OCI-LY3 (cell line): ENCODE measurements at regions not wholly inside any gene's neighbourhood (a gene's known extent, or its start where the extent isn't known, plus 50 kb on each side); places are given as distances from the start of the nearest gene placed in this dataset.
"Not testable (repeated sequence)": the region's sequence is repeated elsewhere in the genome, so short reads cannot be mapped to it uniquely, and the experiment has no call there.

ENCODE experiments used
- H2AFZ ChIP-seq: fragments of 200-600, 300-600 bp; shearing (Covaris generic); 2 replicates; pipeline ENCODE4 v1.6.0; 2014; ENCODE audit warnings: antibody characterized with exemption, low read depth, low read length
- H3K27ac ChIP-seq: fragments of 200-600, 300-600 bp; sonication (generic); 2 replicates; pipeline ENCODE4 v1.5.1; 2014; ENCODE audit warnings: mild to moderate bottlenecking, low read length, moderate library complexity, mixed read lengths
- H3K27me3 ChIP-seq: fragments of 200-600, 300-600 bp; sonication (generic); 2 replicates; pipeline ENCODE4 v1.6.1; 2014; ENCODE audit warnings: low read depth, low read length, mixed read lengths
- H3K36me3 ChIP-seq: fragments of 200-600, 300-600 bp; sonication (generic); replicated peaks from 2 replicates; pipeline ENCODE3; 2014; ENCODE audit warnings: low read depth, low read length, mixed read lengths
- H3K4me1 ChIP-seq: fragments of 300-600, 200-600 bp; sonication (generic); 2 replicates; pipeline ENCODE4 v1.6.1; 2014; ENCODE audit warnings: low read length, mixed read lengths
- H3K4me2 ChIP-seq: fragments of 200-600, 300-600 bp; sonication (generic); 2 replicates; pipeline ENCODE4 v1.6.1; 2014; ENCODE audit warnings: low read length, mixed read lengths
- H3K4me3 ChIP-seq: fragments of 300-600, 200-600 bp; sonication (generic); 2 replicates; pipeline ENCODE4 v1.5.1; 2014; ENCODE audit warnings: antibody characterized with exemption, mild to moderate bottlenecking, low read length, moderate library complexity
- H3K79me2 ChIP-seq: fragments of 300-600, 200-600 bp; shearing (Covaris generic); 2 replicates; pipeline ENCODE4 v1.6.1; 2014; ENCODE audit warnings: mild to moderate bottlenecking, low read length, mixed read lengths
- H3K9ac ChIP-seq: fragments of 300-600, 200-600 bp; shearing (Covaris generic); 2 replicates; pipeline ENCODE4 v1.6.0; 2014; ENCODE audit warnings: mild to moderate bottlenecking, low read length, moderate library complexity
- H3K9me3 ChIP-seq: fragments of 200-600, 300-600 bp; shearing (Covaris generic); 2 replicates; pipeline ENCODE4 v1.6.1; 2014; ENCODE audit warnings: low read length, mixed read lengths; ENCODE audit not compliant: insufficient read depth
- H4K20me1 ChIP-seq: fragments of 200-600, 300-600 bp; sonication (generic); 2 replicates; pipeline ENCODE4 v1.6.1; 2016; ENCODE audit warnings: low read length, mixed read lengths; ENCODE audit not compliant: insufficient read depth
- CTCF ChIP-seq: fragments of 200-600, 300-600 bp; sonication (generic); IDR thresholded peaks from 2 replicates; pipeline ENCODE4 v1.5.1; 2014; ENCODE audit warnings: antibody characterized with exemption, low read length, low read depth
- EZH2phosphoT487 ChIP-seq: fragments of 200-600 bp; shearing (Covaris generic); IDR thresholded peaks from 2 replicates; pipeline ENCODE4 v1.6.1; 2018; ENCODE audit warnings: antibody characterized with exemption, mixed run types, low read depth

- Histone ChIP-seq H4K20me1 (no peaks in the 10 kb centered on the region), H3K36me3 (no peaks in the 10 kb centered on the region), H3K9me3 (no peaks in the 10 kb centered on the region), H3K9ac (no peak overlapping the region), H3K27ac (no peak overlapping the region), H2AFZ (no peak overlapping the region), H3K4me1 (no peaks in the 10 kb centered on the region), H3K27me3 (no peaks in the 10 kb centered on the region), H3K4me3 (no peak overlapping the region), H3K4me2 (no peak overlapping the region), H3K79me2 (no peaks in the 10 kb centered on the region)
- TF ChIP-seq EZH2phosphoT487 = no peak
- TF ChIP-seq CTCF = no peak
Observed at GRCh38 chr3:20975188-20975651, 775.8 kb downstream of the ZNF385D start.

GRCh38 chr3:20974396-20974795, 776.6 kb downstream of the ZNF385D start:
- H3K9ac ChIP-seq = no peak overlapping the region
- H3K27me3 ChIP-seq = no peaks in the 10 kb centered on the region
- H2AFZ ChIP-seq = no peak overlapping the region
- no peak overlapping the region for H3K4me3 ChIP-seq
- TF ChIP-seq CTCF (no peak), EZH2phosphoT487 (no peak)
- H3K4me1 ChIP-seq = no peaks in the 10 kb centered on the region
- no peak overlapping the region for H3K27ac ChIP-seq
- no peaks in the 10 kb centered on the region for H3K79me2 ChIP-seq
- no peaks in the 10 kb centered on the region for H3K36me3 ChIP-seq
- H3K9me3 ChIP-seq = no peaks in the 10 kb centered on the region
- no peak overlapping the region for H3K4me2 ChIP-seq
- no peaks in the 10 kb centered on the region for H4K20me1 ChIP-seq

- not testable (repeated sequence) for H3K27me3 ChIP-seq, H3K4me2 ChIP-seq, H4K20me1 ChIP-seq, H3K79me2 ChIP-seq, H3K36me3 ChIP-seq, H3K27ac ChIP-seq, H3K9me3 ChIP-seq, H3K4me3 ChIP-seq, H3K4me1 ChIP-seq, H3K9ac ChIP-seq, H2AFZ ChIP-seq
Observed at GRCh38 chr3:20970807-20971206, 780.2 kb downstream of the ZNF385D start.

- H3K36me3 ChIP-seq, H3K27me3 ChIP-seq, H3K4me2 ChIP-seq, H4K20me1 ChIP-seq, H3K9me3 ChIP-seq, H3K9ac ChIP-seq, H3K4me3 ChIP-seq, H3K79me2 ChIP-seq, H2AFZ ChIP-seq, H3K4me1 ChIP-seq, H3K27ac ChIP-seq: not testable (repeated sequence)
Observed at GRCh38 chr3:20967485-20967884, 781.5 kb upstream of the SGO1 start.

- TF ChIP-seq CTCF = no peak
- TF ChIP-seq EZH2phosphoT487 = no peak
- H3K4me1 ChIP-seq = no peaks in the 10 kb centered on the region
Observed at GRCh38 chr3:20958161-20958560, 772.2 kb upstream of the SGO1 start.

More at GRCh38 chr3:20958161-20958560, 772.2 kb upstream of the SGO1 start:
- Histone ChIP-seq H3K4me2 (no peak overlapping the region), H3K4me3 (no peak overlapping the region), H3K27ac (no peak overlapping the region), H3K36me3 (no peaks in the 10 kb centered on the region), H4K20me1 (no peaks in the 10 kb centered on the region), H3K9me3 (0 out of 2 replicates have a peak, but pooled peaks cover 2% of the 10 kb centered on the region), H3K9ac (no peak overlapping the region), H3K27me3 (no peaks in the 10 kb centered on the region), H3K79me2 (no peaks in the 10 kb centered on the region), H2AFZ (no peak overlapping the region)
